Progenitor cell of endocrine pancreas (in vitro differentiated cells): ENCODE measurements at regions not wholly inside any gene's neighbourhood (a gene's known extent, or its start where the extent isn't known, plus 50 kb on each side); places are given as distances from the start of the nearest gene placed in this dataset.
"Not testable (repeated sequence)": the region's sequence is repeated elsewhere in the genome, so short reads cannot be mapped to it uniquely, and the experiment has no call there.

Experiments used
- DNase-seq: peaks from one replicate; pipeline ENCODE4 v3.0.0; 2021; ENCODE audit warnings: low spot score; ENCODE audit not compliant: unreplicated experiment
- H3K27ac Mint-ChIP-seq: 2 replicates; pipeline ENCODE4 v1.8.0; 2021; ENCODE audit warnings: mild to moderate bottlenecking, moderate library complexity, mixed read lengths
- H3K27me3 Mint-ChIP-seq: 2 replicates; pipeline ENCODE4 v1.8.0; 2021; ENCODE audit warnings: mixed read lengths
- H3K36me3 Mint-ChIP-seq: 2 replicates; pipeline ENCODE4 v1.8.0; 2022; ENCODE audit warnings: mixed read lengths; ENCODE audit not compliant: insufficient read depth
- H3K4me1 Mint-ChIP-seq: 2 replicates; pipeline ENCODE4 v1.8.0; 2021; ENCODE audit warnings: low read depth, mixed read lengths
- H3K4me3 Mint-ChIP-seq: 2 replicates; pipeline ENCODE4 v1.8.0; 2021; ENCODE audit warnings: low read depth, mild to moderate bottlenecking, moderate library complexity, mixed read lengths
- H3K9me3 Mint-ChIP-seq: 2 replicates; pipeline ENCODE4 v1.8.0; 2021; ENCODE audit warnings: low read depth, mixed read lengths
- TF ChIP-seq, protein P1 (sequence below): fragments of 200-600 bp; sonication (generic); IDR thresholded peaks from one replicate; pipeline ENCODE4 v1.5.0; 2021; ENCODE audit warnings: antibody characterized with exemption, mild to moderate bottlenecking; ENCODE audit not compliant: unreplicated experiment

GRCh38 chr6:112936504-112936903, 589.4 kb downstream of the RFPL4B start:
- peaks cover 3% of the 10 kb centered on the region for H3K4me1 Mint-ChIP-seq
- no peak overlapping the region for H3K4me3 Mint-ChIP-seq
- DNase-seq: no peak
- no peaks in the 10 kb centered on the region for H3K36me3 Mint-ChIP-seq
- TF ChIP-seq, protein P1, sequence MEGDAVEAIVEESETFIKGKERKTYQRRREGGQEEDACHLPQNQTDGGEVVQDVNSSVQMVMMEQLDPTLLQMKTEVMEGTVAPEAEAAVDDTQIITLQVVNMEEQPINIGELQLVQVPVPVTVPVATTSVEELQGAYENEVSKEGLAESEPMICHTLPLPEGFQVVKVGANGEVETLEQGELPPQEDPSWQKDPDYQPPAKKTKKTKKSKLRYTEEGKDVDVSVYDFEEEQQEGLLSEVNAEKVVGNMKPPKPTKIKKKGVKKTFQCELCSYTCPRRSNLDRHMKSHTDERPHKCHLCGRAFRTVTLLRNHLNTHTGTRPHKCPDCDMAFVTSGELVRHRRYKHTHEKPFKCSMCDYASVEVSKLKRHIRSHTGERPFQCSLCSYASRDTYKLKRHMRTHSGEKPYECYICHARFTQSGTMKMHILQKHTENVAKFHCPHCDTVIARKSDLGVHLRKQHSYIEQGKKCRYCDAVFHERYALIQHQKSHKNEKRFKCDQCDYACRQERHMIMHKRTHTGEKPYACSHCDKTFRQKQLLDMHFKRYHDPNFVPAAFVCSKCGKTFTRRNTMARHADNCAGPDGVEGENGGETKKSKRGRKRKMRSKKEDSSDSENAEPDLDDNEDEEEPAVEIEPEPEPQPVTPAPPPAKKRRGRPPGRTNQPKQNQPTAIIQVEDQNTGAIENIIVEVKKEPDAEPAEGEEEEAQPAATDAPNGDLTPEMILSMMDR: no peak
- H3K27ac Mint-ChIP-seq: no peak overlapping the region
- no peaks in the 10 kb centered on the region for H3K27me3 Mint-ChIP-seq
- H3K9me3 Mint-ChIP-seq: no peaks in the 10 kb centered on the region

GRCh38 chr6:112937690-112938089, 590.6 kb downstream of the RFPL4B start:
- H3K4me3 Mint-ChIP-seq, H3K27me3 Mint-ChIP-seq, H3K36me3 Mint-ChIP-seq, H3K9me3 Mint-ChIP-seq, DNase-seq, H3K27ac Mint-ChIP-seq, H3K4me1 Mint-ChIP-seq: not testable (repeated sequence)

- Mint-ChIP-seq H3K27ac (no peak overlapping the region), H3K4me1 (peaks cover 3% of the 10 kb centered on the region), H3K36me3 (no peaks in the 10 kb centered on the region), H3K9me3 (no peaks in the 10 kb centered on the region), H3K4me3 (no peak overlapping the region), H3K27me3 (no peaks in the 10 kb centered on the region)
- TF ChIP-seq, protein P1: no peak
- no peak for DNase-seq
Observed at GRCh38 chr6:112938650-112939049, 591.5 kb downstream of the RFPL4B start.

DNA sequence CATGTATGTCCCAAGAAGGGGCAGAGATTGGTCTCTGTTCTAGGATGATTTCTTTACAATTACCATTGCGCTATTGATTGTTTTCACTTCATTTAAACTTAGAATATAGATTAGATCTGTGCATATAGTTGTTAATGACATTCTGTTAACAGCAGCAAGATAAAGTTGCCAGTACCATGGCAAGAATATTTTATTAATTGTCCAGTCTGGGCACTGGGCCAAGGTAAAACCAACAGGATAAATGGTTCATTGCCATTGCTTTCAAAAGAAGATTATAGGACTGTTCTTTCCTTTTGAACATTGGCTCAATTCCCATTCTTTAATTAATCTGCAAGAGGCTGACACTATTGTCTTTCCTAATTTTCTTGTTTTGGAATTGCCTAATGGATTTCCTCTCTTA, 592.4 kb downstream of the RFPL4B start:
- no peaks in the 10 kb centered on the region for H3K36me3 Mint-ChIP-seq
- H3K4me1 Mint-ChIP-seq: peaks cover 3% of the 10 kb centered on the region
- TF ChIP-seq, protein P1: no peak
- no peak overlapping the region for H3K4me3 Mint-ChIP-seq
- DNase-seq: no peak
- no peaks in the 10 kb centered on the region for H3K27me3 Mint-ChIP-seq
- no peaks in the 10 kb centered on the region for H3K9me3 Mint-ChIP-seq
- H3K27ac Mint-ChIP-seq: no peak overlapping the region

- DNase-seq: no peak
Observed at GRCh38 chr6:112941613-112942012, 594.5 kb downstream of the RFPL4B start.

DNA sequence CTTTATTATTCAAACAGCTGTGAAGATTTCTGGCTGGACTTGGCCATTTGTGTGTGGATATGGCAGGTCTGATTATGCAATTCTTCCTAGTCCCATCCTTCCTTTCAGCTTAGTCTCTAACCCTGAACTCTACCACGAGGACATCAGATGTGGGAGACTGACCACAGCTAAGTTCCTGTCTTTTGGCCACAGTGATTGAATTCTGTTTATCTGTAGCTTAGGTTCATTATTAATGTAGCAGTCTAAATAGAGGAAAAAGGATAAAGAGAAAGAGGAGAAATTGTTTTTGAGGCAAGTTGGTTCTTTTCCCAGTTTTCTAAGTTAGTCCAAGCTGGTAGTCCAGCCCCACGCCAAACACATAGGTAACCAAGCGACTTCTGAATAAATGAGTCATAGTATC, 598.9 kb downstream of the RFPL4B start:
- Mint-ChIP-seq H3K9me3 (peaks cover under 1% of the 10 kb centered on the region), H3K36me3 (no peaks in the 10 kb centered on the region), H3K27me3 (no peaks in the 10 kb centered on the region), H3K4me3 (no peak overlapping the region), H3K27ac (no peak overlapping the region), H3K4me1 (no peaks in the 10 kb centered on the region)
- TF ChIP-seq, protein P1: no peak
- no peak for DNase-seq

More at GRCh38 chr6:112941613-112942012, 594.5 kb downstream of the RFPL4B start:
- Mint-ChIP-seq H3K4me1 (peaks cover 3% of the 10 kb centered on the region), H3K27ac (no peak overlapping the region), H3K36me3 (no peaks in the 10 kb centered on the region), H3K27me3 (no peaks in the 10 kb centered on the region), H3K4me3 (no peak overlapping the region), H3K9me3 (no peaks in the 10 kb centered on the region)
- TF ChIP-seq, protein P1: no peak
